HG03378 (cell line): ENCODE measurements at regions not wholly inside any gene's neighbourhood (a gene's known extent, or its start where the extent isn't known, plus 50 kb on each side); places are given as distances from the start of the nearest gene placed in this dataset.
"Not testable (repeated sequence)": the region's sequence is repeated elsewhere in the genome, so short reads cannot be mapped to it uniquely, and the experiment has no call there.

ENCODE experiments used
- ATAC-seq: cut with Tn5 transposase; IDR thresholded peaks from one replicate; pipeline ENCODE4 v1.9.1; 2021; ENCODE audit warnings: mild to moderate bottlenecking, moderate library complexity; ENCODE audit not compliant: unreplicated experiment

DNA sequence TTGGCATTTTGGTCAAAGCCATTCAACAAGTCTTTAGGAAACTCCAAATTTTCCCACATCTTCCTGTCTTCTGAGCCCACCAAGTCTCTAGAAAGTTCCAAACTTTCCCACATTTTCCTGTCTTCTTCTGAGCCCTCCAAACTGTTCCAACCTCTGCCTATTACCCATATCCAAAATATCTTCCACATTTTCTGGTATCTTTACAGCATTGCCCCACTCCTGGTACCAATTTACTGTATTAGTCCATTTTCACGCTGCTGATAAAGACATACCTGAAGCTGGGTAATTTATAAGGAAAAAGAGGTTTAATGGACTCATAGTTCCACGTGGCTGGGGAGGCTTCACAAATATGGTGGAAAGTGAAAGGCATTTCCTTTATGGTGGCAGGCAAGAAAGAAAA, 56.1 kb upstream of the GABRA3 start:
- not testable (repeated sequence) for ATAC-seq

DNA sequence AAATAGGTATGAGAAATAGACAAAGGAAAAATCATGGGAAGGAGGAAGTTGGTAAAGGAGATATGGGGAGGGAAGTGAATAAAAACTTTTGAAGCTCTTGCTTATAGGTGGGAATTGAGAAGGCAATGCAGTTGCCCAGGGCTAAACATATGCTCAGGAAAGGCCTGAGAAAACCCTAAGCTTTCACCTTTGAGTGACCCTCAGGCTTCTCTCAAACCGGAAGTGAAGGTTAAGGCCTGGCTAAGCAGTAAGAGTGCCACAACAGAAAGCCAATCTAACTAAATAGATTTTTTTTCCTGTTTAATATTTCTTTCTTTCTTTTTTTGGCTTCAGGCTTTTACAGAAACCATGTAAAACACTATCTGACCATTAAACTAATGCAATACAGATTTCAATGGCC, 69.5 kb upstream of the GABRA3 start:
- ATAC-seq = peak; percentile 73

DNA sequence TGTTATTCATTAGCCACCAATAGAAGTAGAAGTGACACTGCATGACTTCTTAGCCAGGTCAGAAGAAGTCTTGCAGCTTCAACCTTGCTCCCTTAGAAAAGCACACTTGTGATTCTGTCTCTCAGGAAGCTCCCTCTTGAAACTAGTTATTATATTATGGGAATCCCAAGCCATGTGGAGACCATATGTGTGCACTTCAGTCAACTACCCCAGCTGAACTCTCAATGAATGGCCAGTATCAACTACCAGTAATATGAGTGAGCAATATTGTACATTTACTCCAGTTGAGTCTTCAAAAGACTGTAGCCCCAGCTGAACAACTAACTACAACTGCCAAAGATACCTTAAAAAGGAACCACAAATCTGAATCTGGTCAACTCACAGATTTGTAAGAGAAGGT, 77.1 kb upstream of the GABRA3 start:
- ATAC-seq = no peak

DNA sequence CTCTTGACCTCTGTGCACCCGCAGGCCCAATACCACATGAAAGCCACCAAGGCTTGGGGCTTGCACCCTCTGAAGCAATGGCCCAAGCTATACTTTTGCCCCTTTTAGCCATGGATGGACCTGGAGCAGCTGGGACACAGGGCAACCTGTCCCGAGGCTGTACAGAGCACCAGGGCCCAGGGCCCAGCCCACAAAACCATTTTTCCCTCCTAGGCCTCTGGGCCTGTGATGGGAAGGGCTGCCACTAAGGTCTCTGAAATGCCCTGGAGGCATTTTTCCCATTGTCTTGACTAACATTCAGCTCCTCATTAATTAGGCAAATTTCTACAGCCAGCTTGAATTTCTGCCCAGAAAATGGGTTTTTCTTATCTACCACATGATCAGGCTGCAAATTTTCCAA, 79.9 kb upstream of the GABRA3 start:
- ATAC-seq = no peak

- no peak for ATAC-seq
Measured at GRCh38 chrX:152537373-152537772, 86.3 kb upstream of the GABRA3 start.

- no peak for ATAC-seq
Measured at GRCh38 chrX:152573866-152574265, 63.8 kb upstream of the GABRQ start.

DNA sequence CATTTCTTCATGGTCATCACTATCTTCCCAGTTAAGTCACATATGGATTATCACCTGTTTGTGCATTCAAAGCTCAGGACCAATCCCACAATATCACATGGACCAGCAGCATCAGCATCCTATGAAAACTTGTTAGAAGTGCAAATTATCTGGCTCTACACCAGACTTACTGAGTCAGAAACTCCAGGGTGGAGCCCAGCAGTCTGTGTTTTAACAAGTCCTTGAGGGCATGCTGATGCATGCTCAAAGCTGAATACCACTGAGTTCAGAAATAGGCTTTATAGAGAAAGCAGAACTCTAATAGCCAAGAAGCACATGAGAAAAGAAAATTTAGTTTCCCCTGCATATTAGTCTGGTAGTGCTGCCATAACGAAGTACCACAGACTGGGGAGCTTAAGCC, 62.4 kb upstream of the GABRQ start:
- ATAC-seq = no peak

GRCh38 chrX:152587523-152587922, 50.2 kb upstream of the GABRQ start:
- not testable (repeated sequence) for ATAC-seq
